HG02884 (cell line): ENCODE measurements at regions not wholly inside any gene's neighbourhood (a gene's known extent, or its start where the extent isn't known, plus 50 kb on each side); places are given as distances from the start of the nearest gene placed in this dataset.
A peak's percentile ranks its signal among the peaks of the same experiment; 100 is the strongest.
"Not testable (repeated sequence)": the region's sequence is repeated elsewhere in the genome, so short reads cannot be mapped to it uniquely, and the experiment has no call there.

Experiments used
- ATAC-seq: cut with Tn5 transposase; IDR thresholded peaks from one replicate; pipeline ENCODE4 v1.9.1; 2021; ENCODE audit warnings: mild to moderate bottlenecking, moderate library complexity; ENCODE audit not compliant: unreplicated experiment

- ATAC-seq = no peak
Observed at GRCh38 chr2:13335862-13336535, 619.3 kb downstream of the TRIB2 start.

GRCh38 chr2:13351068-13351467 lies 634.3 kb downstream of the TRIB2 start:
- ATAC-seq = no peak

DNA sequence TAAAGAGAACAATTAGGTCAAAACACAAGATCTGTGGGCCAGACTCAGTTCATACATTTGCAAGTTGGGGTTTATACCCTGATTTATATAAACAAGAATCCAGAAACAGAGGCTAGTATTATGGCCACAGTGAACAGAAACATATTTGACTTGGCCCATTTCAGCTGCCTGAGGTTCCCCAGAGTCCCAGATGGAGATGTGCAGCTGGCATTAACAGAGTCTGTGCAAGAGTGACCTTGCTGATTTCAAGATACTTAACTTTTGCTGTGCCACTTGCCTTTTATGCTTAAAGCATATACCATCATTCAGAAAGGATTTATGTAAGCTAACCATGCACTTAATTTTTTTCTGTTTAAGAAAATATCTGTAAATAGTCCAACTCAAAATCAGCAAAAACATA lies 636.3 kb downstream of the TRIB2 start:
- no peak for ATAC-seq

GRCh38 chr2:13354031-13354430 lies 637.3 kb downstream of the TRIB2 start:
- no peak for ATAC-seq

DNA sequence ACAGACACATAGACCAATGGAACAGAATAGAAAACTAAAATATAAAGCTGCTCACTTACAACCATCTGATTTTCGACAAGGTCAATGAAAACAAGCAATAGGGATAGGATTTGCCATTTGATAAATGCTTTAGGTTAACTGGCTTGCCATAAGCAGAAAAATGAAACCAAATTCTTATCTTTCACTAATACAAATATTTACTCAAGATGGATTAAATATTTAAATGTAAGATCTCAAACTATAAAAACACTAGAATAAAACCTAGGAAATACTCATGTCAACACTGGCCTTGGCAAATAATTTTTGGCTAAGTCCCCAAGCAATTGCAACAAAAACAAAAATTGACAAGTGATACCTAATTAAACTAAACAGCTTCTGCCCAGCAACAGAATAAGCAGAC lies 665.2 kb downstream of the TRIB2 start:
- not testable (repeated sequence) for ATAC-seq

DNA sequence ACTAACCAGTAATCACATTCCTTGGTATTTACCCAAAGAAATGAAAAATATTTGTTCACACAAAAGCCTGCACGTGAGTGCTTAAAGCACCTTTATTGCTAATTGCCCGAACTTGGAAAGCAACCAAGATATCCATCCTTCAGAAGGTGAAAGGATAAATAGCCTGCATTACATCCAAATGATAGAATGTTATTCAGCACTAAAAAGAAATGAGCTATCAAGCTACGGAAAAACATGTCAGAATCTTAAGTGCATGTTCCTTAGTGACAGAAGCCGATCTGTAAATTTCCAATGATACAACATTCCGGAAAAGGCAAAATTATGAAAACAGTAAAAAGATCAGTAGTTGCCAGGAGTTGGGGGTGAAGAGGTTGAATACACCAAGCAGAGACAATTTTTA lies 672.4 kb downstream of the TRIB2 start:
- not testable (repeated sequence) for ATAC-seq

- ATAC-seq = no peak
Observed at GRCh38 chr2:13390676-13391075, 673.9 kb downstream of the TRIB2 start.

GRCh38 chr2:13401312-13401711 lies 684.6 kb downstream of the TRIB2 start:
- ATAC-seq = no peak

DNA sequence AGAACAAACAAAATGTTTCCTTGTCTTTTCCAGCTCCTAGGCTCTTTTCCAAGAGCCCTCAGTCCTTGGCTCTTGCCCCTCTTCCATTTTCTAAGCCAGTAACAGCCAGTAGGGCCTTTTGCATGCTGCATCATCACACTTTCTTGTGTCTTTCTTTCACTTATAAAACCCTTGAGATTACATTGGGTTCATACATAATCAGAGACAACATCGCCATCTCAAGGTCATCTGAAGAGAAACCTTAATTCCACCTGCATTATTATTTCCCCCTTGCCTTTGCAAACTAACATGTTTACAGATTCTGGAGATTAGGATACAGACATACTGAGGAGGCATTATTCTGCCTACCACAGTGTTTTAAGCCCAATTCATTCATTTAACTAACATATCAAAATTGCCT lies 697.3 kb downstream of the TRIB2 start:
- ATAC-seq = no peak

DNA sequence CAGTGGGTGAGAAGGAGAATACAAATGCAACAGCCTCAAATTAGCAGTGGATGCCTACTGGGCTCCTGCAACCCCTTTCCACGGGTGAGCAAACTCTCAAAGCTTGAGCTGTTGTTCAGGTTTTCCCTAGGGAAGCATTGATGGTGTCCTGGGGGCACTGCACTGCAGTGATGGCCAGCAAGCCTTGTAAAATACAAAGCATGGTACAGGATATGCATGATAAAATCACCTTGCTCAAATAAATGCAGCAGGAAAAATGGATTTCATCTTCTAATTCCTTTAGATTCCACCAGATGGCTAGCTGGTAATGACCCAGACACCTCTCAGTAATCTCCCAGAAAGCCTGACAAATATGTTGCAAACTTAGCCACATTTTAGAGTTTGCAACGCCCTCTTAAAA lies 698.2 kb downstream of the TRIB2 start:
- ATAC-seq = no peak

DNA sequence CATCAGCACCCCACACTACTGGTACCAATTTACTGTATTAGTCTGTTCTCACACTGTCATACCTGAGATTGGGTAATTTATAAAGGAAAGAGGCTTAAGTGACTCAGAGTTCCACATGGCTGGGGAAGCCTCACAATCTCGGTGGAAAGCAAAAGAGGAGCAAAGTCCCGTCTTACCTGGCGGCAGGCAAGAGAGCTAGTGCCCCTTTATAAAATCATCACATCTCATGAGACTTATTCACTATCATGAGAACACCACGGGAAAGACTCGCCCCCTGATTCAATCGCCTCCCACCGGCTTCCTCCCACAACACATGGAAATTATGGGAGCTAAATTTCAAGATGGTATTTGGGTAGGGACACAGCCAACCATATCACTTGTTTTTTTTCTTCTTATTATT lies 717.2 kb downstream of the TRIB2 start:
- no peak for ATAC-seq

DNA sequence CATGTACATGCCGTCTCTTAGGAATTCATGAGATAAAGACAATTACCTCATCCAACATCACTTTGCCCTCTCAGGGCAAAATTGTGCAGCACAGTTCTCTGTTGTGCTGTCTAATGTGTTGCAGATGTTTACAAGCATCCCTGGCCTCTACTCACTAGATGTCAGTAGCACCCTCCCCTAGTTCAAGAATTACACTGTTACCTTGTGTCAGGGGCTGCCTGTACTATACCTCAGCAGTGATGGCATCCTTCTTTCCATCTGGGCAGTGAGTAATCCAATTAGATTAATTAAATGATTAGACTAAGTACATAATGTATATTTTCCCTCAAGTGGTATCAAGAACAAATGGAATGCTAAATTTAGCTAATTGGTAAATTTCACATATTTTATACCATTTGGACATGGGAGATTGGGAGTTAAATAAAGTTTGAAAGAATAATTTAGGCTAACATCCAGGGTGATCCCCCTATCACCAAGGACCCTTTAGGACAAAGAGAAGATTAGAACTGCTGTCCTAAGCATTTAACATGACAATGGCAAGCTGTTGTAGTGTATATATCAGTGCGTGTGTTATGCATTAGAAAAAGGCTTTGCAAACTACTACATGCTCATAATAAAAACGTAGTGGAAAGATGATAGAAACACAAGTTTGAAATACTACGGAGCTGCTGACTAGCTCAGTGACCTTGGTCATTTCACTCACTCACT lies 727.0 kb downstream of the TRIB2 start:
- ATAC-seq = not testable (repeated sequence)

DNA sequence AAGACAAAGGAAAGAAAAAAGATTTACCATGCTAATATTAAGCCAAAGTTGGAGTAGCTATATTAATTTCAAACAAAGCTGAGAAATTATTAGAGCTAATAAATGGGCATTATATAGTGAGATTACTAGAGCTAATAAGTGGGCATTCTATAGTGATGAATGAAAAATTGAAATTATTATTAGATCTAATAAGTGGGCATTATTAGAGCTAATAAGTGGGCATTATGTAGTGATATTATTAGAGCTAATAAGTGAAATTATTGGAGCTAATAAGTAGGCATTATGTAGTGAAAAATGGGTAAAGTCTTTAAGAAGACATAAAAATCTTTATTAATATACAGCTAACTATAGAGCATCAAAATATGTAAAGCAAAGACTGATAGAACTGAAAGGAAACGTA lies 745.7 kb downstream of the TRIB2 start:
- ATAC-seq = no peak

DNA sequence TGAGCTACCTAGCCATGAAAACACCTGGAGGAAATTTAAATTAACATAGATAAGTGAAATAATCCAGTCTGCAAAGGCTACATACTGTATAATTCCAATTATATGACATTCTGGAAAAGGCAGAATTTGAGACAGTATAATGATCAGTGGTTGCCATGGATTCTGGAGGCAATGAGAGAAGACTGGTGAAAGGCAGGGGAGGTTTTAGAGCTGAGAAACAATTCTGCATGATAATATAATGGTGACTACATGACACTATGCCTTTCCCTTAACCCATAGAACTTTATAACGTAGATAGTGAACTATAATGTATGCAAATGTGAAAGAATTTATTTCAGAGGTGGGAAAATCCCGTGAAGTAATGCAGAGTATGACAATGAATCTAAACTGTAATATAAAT lies 749.3 kb downstream of the TRIB2 start:
- no peak for ATAC-seq

GRCh38 chr2:13474538-13474937 lies 757.8 kb downstream of the TRIB2 start:
- ATAC-seq = no peak

GRCh38 chr2:13480057-13480456 lies 763.3 kb downstream of the TRIB2 start:
- peak; percentile 52 for ATAC-seq

GRCh38 chr2:13481201-13481600 lies 764.5 kb downstream of the TRIB2 start:
- ATAC-seq = no peak

- ATAC-seq = no peak
Observed at GRCh38 chr2:13485256-13485655, 768.5 kb downstream of the TRIB2 start.

DNA sequence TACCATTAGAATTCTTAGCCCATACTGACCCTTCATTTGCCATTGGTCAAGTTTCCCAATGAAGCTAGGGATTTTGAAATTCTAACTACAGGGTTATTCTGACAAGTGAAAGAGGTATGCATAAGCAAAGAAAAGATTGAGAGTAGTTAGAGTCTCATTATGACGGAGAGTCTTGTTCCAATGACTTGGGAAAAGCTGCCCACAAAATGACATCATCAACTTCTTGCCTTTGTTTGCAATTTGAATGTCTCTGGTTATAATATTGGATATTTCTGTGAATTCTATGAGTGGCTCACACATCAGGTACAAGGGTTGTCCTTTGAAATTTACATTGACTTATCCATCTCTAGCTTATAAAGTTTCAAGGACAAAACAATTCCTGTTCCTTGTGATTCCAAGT lies 772.2 kb downstream of the TRIB2 start:
- ATAC-seq = no peak

DNA sequence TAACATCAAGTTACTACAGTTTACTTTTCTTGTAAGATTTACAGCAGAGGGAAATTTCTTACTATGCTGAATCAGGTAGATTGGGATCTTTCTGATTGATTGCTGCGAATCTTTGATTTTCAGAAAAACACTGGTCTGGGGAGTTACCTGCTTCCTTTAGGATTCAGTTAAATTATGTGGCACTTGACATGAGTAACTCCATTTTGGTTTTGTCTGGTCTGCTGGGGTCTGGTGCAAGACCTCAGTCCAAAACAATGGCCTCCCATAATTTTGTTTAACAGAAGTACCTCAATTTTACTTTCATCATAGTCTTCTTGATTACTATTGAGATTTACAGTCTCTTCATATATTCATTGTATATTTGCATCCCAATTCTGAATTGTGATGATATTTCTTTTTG lies 775.5 kb downstream of the TRIB2 start:
- no peak for ATAC-seq

GRCh38 chr2:13495051-13495450 lies 778.3 kb downstream of the TRIB2 start:
- no peak for ATAC-seq

GRCh38 chr2:13504808-13505207 lies 788.1 kb downstream of the TRIB2 start:
- peak; percentile 72 for ATAC-seq

- no peak for ATAC-seq
Observed at GRCh38 chr2:13508671-13509070, 791.9 kb downstream of the TRIB2 start.
